Spleen (tissue), 11 donors: ENCODE measurements at regions not wholly inside any gene's neighbourhood (a gene's known extent, or its start where the extent isn't known, plus 50 kb on each side); places are given as distances from the start of the nearest gene placed in this dataset.

Source experiments
- DNase-seq: peaks from one replicate; pipeline ENCODE4 v3.0.0-alpha.2; 2020
- H3K27ac ChIP-seq, 8 donors: fragments of 200-600 bp; sonication (generic) in 7 of 8; 1 replicate in 4 of 8; 2 replicates in 4 of 8; pipeline versions ENCODE4 v1.5.0 to v1.8.0; 2016 to 2021; ENCODE audit warnings: inconsistent platforms in 4 of 8, mild to moderate bottlenecking in 4 of 8, moderate library complexity in 1 of 8
- H3K27me3 ChIP-seq, 7 donors: fragments of 200-600 bp; sonication (generic) in 6 of 7; replicated peaks in 1 of 7; 1 replicate in 4 of 7; 2 replicates in 3 of 7; pipeline versions ENCODE4 v1.5.0 to v1.8.0; 2016 to 2021; ENCODE audit warnings: inconsistent platforms in 3 of 7, mild to moderate bottlenecking in 1 of 7
- H3K36me3 ChIP-seq, 6 donors: fragments of 200-600 bp; sonication (generic) in 5 of 6; 1 replicate in 4 of 6; 2 replicates in 2 of 6; pipeline versions ENCODE4 v1.5.0 to v1.8.0; 2016 to 2021; ENCODE audit warnings: inconsistent platforms in 2 of 6
- H3K4me1 ChIP-seq, 6 donors: fragments of 200-600 bp; sonication (generic) in 5 of 6; 1 replicate in 3 of 6; 2 replicates in 3 of 6; pipeline versions ENCODE4 v1.5.0 to v1.8.0; 2016 to 2021; ENCODE audit warnings: inconsistent platforms in 3 of 6
- H3K4me3 ChIP-seq, 8 donors: fragments of 200-600 bp; sonication (generic) in 7 of 8; 1 replicate in 4 of 8; 2 replicates in 4 of 8; pipeline versions ENCODE4 v1.5.0 to v1.8.0; 2016 to 2021; ENCODE audit warnings: inconsistent platforms in 4 of 8, mild to moderate bottlenecking in 4 of 8, moderate library complexity in 2 of 8
- H3K9me3 ChIP-seq, 8 donors: fragments of 200-600 bp; sonication (generic) in 7 of 8; 1 replicate in 4 of 8; 2 replicates in 4 of 8; pipeline versions ENCODE4 v1.5.0 to v1.8.0; 2016 to 2021; ENCODE audit warnings: inconsistent platforms in 4 of 8
- POLR2A ChIP-seq, 3 donors: fragments of 450-650 bp; IDR thresholded peaks; one replicate each; pipeline ENCODE4 v1.5.1; 2017; ENCODE audit warnings: antibody characterized with exemption in 3 of 3, mild to moderate bottlenecking in 1 of 3
- POLR2AphosphoS5 ChIP-seq, 3 donors: sonication (generic); formaldehyde crosslinking; IDR thresholded peaks; one replicate each; pipeline ENCODE4 v1.5.1; 2017; ENCODE audit warnings: antibody characterized with exemption in 3 of 3
- WGBS, 5 donors: extraction: QIAGEN DNeasy Blood & Tissue Kit in 3 of 5; methylation state at CpG; one replicate each; pipeline versions ENCODE4 v1.1.5 to v1.1.7; 2013 to 2018; 5-methylcytosine and 5-hydroxymethylcytosine counted together
- intact Hi-C: fragments of 100-400 bp; cut with DNase I; formaldehyde crosslinking; loops from one replicate; pipeline ENCODE4 v1.15.0; 2023; ENCODE audit warnings: low total_unique reads
- TF ChIP-seq, protein P1 (sequence below), 11 experiments: fragments of 200-600 bp in 7 of 11; fragments of 450-650 bp in 4 of 11; sonication (generic) in 4 of 11; IDR thresholded peaks in 8 of 11; conservative IDR thresholded peaks in 3 of 11; 1 replicate in 7 of 11; 2 replicates in 4 of 11; pipeline versions ENCODE4 v1.4.0 to v1.8.0; 2016 to 2021; ENCODE audit warnings: antibody characterized with exemption in 11 of 11, inconsistent platforms in 4 of 11, mild to moderate bottlenecking in 1 of 11
- donor health status: healthy with polysubstance abuse.
- donor health status: DM: no; HTN: no; CAD: no; lungs with moderate emphysema.
- donor health status: DM: no; HTN: no; CAD: no.
- donor health status: Bipolar disorder and iron deficiency.
- donor health status: healthy.
- donor health status: DM: no; HTN: no; CAD: no.
- donor health status: DM: yes; HTN: yes; CAD: no.

DNA sequence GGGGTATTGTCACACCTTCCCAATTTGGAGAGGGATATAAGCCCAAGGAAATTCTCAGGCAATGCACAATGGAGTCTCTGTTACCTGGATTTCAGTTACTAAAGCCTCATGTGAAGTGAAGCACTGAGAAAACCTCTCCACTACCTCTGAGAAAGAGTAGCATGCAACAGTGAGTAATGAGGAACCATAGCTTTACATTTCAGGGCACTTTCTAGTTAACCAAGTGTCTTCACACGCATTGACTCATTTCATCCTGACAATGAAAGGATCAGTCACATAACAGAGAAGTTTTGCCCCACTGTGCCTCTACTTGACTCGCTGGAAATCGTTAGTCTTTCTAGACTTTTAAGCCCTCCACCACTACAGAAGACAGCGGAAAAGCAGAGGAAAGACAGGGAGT lies 86.2 kb upstream of the ARID1B start:
- H3K36me3 ChIP-seq = no peaks in the 10 kb centered on the region
- H3K4me1 ChIP-seq = peaks cover 10 to 52% (median 27%) of the 10 kb centered on the region in 6 donors
- peak overlapping the region in 4 of 8 donors; percentile 16 to 60 (median 44) for H3K27ac ChIP-seq
- intact Hi-C loops = no loop called here
- WGBS, 5 donors = 66 to 82% (median 75%) methylated on average over 4 of the region's 4 CpGs
- no peak for DNase-seq
- no peak overlapping the region for H3K4me3 ChIP-seq
- no peaks in the 10 kb centered on the region for H3K27me3 ChIP-seq
- peak in 1 of 3 donors; percentile 35 for TF ChIP-seq POLR2AphosphoS5 (IDR thresholded peaks at IDR 0.05)
- TF ChIP-seq, protein P1, sequence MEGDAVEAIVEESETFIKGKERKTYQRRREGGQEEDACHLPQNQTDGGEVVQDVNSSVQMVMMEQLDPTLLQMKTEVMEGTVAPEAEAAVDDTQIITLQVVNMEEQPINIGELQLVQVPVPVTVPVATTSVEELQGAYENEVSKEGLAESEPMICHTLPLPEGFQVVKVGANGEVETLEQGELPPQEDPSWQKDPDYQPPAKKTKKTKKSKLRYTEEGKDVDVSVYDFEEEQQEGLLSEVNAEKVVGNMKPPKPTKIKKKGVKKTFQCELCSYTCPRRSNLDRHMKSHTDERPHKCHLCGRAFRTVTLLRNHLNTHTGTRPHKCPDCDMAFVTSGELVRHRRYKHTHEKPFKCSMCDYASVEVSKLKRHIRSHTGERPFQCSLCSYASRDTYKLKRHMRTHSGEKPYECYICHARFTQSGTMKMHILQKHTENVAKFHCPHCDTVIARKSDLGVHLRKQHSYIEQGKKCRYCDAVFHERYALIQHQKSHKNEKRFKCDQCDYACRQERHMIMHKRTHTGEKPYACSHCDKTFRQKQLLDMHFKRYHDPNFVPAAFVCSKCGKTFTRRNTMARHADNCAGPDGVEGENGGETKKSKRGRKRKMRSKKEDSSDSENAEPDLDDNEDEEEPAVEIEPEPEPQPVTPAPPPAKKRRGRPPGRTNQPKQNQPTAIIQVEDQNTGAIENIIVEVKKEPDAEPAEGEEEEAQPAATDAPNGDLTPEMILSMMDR (IDR thresholded peaks at IDR 0.05 in 8 of 11, conservative IDR thresholded peaks at IDR 0.05 in 3 of 11) = no peak
- H3K9me3 ChIP-seq = no peaks in the 10 kb centered on the region

- intact Hi-C loops = loop anchor here (5.0 to 10.0 kb wide), 2 partner anchors 88 to 125 kb away; partner anchors contain the start of gene ARID1B
- Histone ChIP-seq H3K27ac (peak overlapping the region in 1 of 8 donors; percentile 26), H3K27me3 (no peaks in the 10 kb centered on the region), H3K36me3 (no peaks in the 10 kb centered on the region), H3K4me3 (no peak overlapping the region), H3K9me3 (no peaks in the 10 kb centered on the region), H3K4me1 (peaks cover 7 to 52% (median 27%) of the 10 kb centered on the region in 6 donors)
- DNase-seq = no peak
- WGBS, 5 donors = 42 to 67% (median 54%) methylated on average over 2 of the region's 2 CpGs
- no peak for TF ChIP-seq POLR2A (IDR thresholded peaks at IDR 0.05)
These were observed 87.5 kb upstream of the ARID1B start for GRCh38 chr6:156689656-156690055.

GRCh38 chr6:156688620-156688971 lies 88.6 kb upstream of the ARID1B start:
- 66 to 79% (median 69%) methylated on average over 1 of the region's 1 CpG for WGBS, 5 donors
- Histone ChIP-seq H3K4me1 (peaks cover 7 to 52% (median 27%) of the 10 kb centered on the region in 6 donors), H3K4me3 (no peak overlapping the region), H3K36me3 (no peaks in the 10 kb centered on the region), H3K27ac (peak overlapping the region in 7 of 8 donors; percentile 85 to 99 (median 96)), H3K27me3 (no peaks in the 10 kb centered on the region), H3K9me3 (no peaks in the 10 kb centered on the region)
- TF ChIP-seq, protein P1 (IDR thresholded peaks at IDR 0.05 in 8 of 11, conservative IDR thresholded peaks at IDR 0.05 in 3 of 11) = no peak
- TF ChIP-seq POLR2A (IDR thresholded peaks at IDR 0.05) (no peak), POLR2AphosphoS5 (IDR thresholded peaks at IDR 0.05) (no peak)
- DNase-seq = no peak
- intact Hi-C loops = loop anchor here (5.0 to 10.0 kb wide), 2 partner anchors 89 to 124 kb away; partner anchors contain the start of gene ARID1B

- TF ChIP-seq POLR2A (IDR thresholded peaks at IDR 0.05) (no peak), POLR2AphosphoS5 (IDR thresholded peaks at IDR 0.05) (no peak)
- TF ChIP-seq, protein P1 (IDR thresholded peaks at IDR 0.05 in 8 of 11, conservative IDR thresholded peaks at IDR 0.05 in 3 of 11) = no peak
- H3K9me3 ChIP-seq = no peaks in the 10 kb centered on the region
- intact Hi-C loops = loop anchor here (5.0 to 10.0 kb wide), 2 partner anchors 89 to 123 kb away; partner anchors contain the start of gene ARID1B
- peaks cover 7 to 52% (median 27%) of the 10 kb centered on the region in 6 donors for H3K4me1 ChIP-seq
- 16 to 21% (median 19%) methylated on average over 22 of the region's 22 CpGs for WGBS, 5 donors
- no peaks in the 10 kb centered on the region for H3K36me3 ChIP-seq
- H3K4me3 ChIP-seq = peak overlapping the region; percentile 46 to 85 (median 62)
- H3K27me3 ChIP-seq = no peaks in the 10 kb centered on the region
- DNase-seq = no peak
- peak overlapping the region; percentile 85 to 99 (median 92) for H3K27ac ChIP-seq
These were observed 89.2 kb upstream of the ARID1B start for GRCh38 chr6:156687789-156688619.
